ENCODE measurements at regions not wholly inside any gene's neighbourhood (a gene's known extent, or its start where the extent isn't known, plus 50 kb on each side); places are given as distances from the start of the nearest gene placed in this dataset.
"Not testable (repeated sequence)": the region's sequence is repeated elsewhere in the genome, so short reads cannot be mapped to it uniquely, and the experiment has no call there.

- H3K27me3 ChIP-seq: no peaks in the 10 kb centered on the region
- no peak for TF ChIP-seq CTCF (IDR thresholded peaks at IDR 0.05)
- intact Hi-C loops (cut with DNase I): no loop called here
- H3K9me3 ChIP-seq: no peaks in the 10 kb centered on the region
- no peak for DNase-seq (ENCODE audit: low spot score in 2 of 2)
- H3K4me1 ChIP-seq: peaks cover 4 to 20% of the 10 kb centered on the region in 2 donors
- H3K27ac ChIP-seq: peak overlapping the region in 1 of 2 donors; percentile 36
- no peak overlapping the region for H3K4me3 ChIP-seq
- no peaks in the 10 kb centered on the region for H3K36me3 ChIP-seq
These were observed 79.6 kb downstream of the UTRN start for GRCh38 chr6:144364782-144365181.

GRCh38 chr6:144365271-144365670 lies 80.1 kb downstream of the UTRN start:
- Histone ChIP-seq H3K9me3 (no peaks in the 10 kb centered on the region), H3K27ac (no peak overlapping the region), H3K4me1 (peaks cover 4 to 20% of the 10 kb centered on the region in 2 donors), H3K27me3 (no peaks in the 10 kb centered on the region), H3K4me3 (no peak overlapping the region), H3K36me3 (no peaks in the 10 kb centered on the region)
- intact Hi-C loops (cut with DNase I): no loop called here
- TF ChIP-seq CTCF (IDR thresholded peaks at IDR 0.05): no peak
- no peak for DNase-seq (ENCODE audit: low spot score in 2 of 2)

DNA sequence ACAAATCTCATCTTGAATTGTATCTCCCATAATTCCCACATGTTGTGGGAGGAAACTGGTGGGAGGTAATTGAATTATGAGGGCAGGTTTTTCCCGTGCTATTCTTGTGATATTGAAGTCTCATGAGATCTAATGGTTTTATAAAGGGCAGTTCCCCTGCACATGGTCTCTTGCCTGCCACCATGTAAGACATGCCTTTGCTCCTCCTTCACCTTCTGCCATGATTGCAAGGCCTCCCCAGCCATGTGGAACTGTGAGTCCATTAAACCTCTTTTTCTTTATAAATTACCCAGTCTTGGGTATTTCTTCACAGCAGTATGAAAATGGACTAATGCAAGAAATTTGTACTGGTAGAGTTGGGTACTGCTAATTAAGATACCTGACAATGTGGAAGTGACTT lies 84.6 kb downstream of the UTRN start:
- H3K4me1 ChIP-seq; H3K36me3 ChIP-seq; H3K9me3 ChIP-seq; intact Hi-C loops (cut with DNase I); DNase-seq (ENCODE audit: low spot score in 2 of 2); H3K27me3 ChIP-seq; H3K4me3 ChIP-seq; H3K27ac ChIP-seq: not testable (repeated sequence)

DNA sequence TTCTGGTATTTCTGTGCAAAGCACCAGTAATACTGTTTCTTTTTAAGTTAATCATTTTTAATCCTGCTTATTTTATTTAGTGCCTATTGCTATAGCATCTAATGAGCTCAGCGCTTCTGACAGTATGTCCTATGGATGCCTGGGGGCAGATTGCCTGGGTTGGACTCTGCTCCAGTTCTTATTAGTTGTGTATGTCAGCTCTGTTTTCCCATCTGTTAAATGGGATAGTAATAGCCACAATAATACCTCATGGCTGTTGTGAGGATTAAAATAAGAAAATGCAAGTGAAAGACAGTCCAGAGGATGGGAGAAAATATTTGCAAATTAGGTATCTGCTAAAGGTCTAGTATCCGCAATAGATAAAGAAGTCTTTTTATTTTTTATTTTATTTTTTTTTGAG lies 87.0 kb downstream of the UTRN start:
- Histone ChIP-seq H3K27me3 (no peaks in the 10 kb centered on the region), H3K4me1 (no peaks in the 10 kb centered on the region), H3K4me3 (no peak overlapping the region), H3K9me3 (no peaks in the 10 kb centered on the region), H3K27ac (no peak overlapping the region), H3K36me3 (no peaks in the 10 kb centered on the region)
- intact Hi-C loops (cut with DNase I): no loop called here
- DNase-seq (ENCODE audit: low spot score in 2 of 2): no peak
- no peak for TF ChIP-seq CTCF (IDR thresholded peaks at IDR 0.05)

GRCh38 chr6:144372611-144373594 lies 87.8 kb downstream of the UTRN start:
- H3K4me1 ChIP-seq: peaks cover 3% of the 10 kb centered on the region in 2 donors
- no peak overlapping the region for H3K4me3 ChIP-seq
- no peak for DNase-seq (ENCODE audit: low spot score in 2 of 2)
- H3K36me3 ChIP-seq: no peaks in the 10 kb centered on the region
- no peak for TF ChIP-seq CTCF (IDR thresholded peaks at IDR 0.05)
- H3K27me3 ChIP-seq: no peaks in the 10 kb centered on the region
- H3K9me3 ChIP-seq: no peaks in the 10 kb centered on the region
- no peak overlapping the region for H3K27ac ChIP-seq
- intact Hi-C loops (cut with DNase I): no loop called here

GRCh38 chr6:144374525-144374924 lies 89.4 kb downstream of the UTRN start:
- DNase-seq (ENCODE audit: low spot score in 2 of 2); H3K9me3 ChIP-seq; H3K27ac ChIP-seq; H3K27me3 ChIP-seq; H3K36me3 ChIP-seq; H3K4me3 ChIP-seq; intact Hi-C loops (cut with DNase I): not testable (repeated sequence)
- peaks cover 3 to 10% of the 10 kb centered on the region in 2 donors for H3K4me1 ChIP-seq

Data from ascending aorta (tissue), 2 donors.